Suppressor macrophage treated with lipopolysaccharide for 1 hour (primary cell): ENCODE measurements at regions not wholly inside any gene's neighbourhood (a gene's known extent, or its start where the extent isn't known, plus 50 kb on each side); places are given as distances from the start of the nearest gene placed in this dataset.
"Not testable (repeated sequence)": the region's sequence is repeated elsewhere in the genome, so short reads cannot be mapped to it uniquely, and the experiment has no call there.

Source experiments
- DNase-seq, 3 donors: peaks; one replicate each; pipeline ENCODE4 v3.0.0-alpha.2; 2020 to 2022

GRCh38 chr3:34844323-34844620 is 795.1 kb upstream of the ARPP21 start:
- no peak for DNase-seq

- no peak for DNase-seq
These were observed 788.2 kb upstream of the ARPP21 start for GRCh38 chr3:34851137-34851536.

GRCh38 chr3:34852844-34853439 is 786.4 kb upstream of the ARPP21 start:
- DNase-seq, result no peak

GRCh38 chr3:34856081-34856947 is 783.0 kb upstream of the ARPP21 start:
- DNase-seq, result peak in 1 of 3 donors; percentile 4

GRCh38 chr3:34858067-34858660 is 781.2 kb upstream of the ARPP21 start:
- no peak for DNase-seq

GRCh38 chr3:34859746-34860145 is 779.6 kb upstream of the ARPP21 start:
- DNase-seq, result no peak

- DNase-seq, result no peak
These were observed 776.9 kb upstream of the ARPP21 start for GRCh38 chr3:34862456-34862855.

GRCh38 chr3:34863485-34863884 is 775.8 kb upstream of the ARPP21 start:
- no peak for DNase-seq

GRCh38 chr3:34864011-34864410 is 775.3 kb upstream of the ARPP21 start:
- DNase-seq, result no peak

- no peak for DNase-seq
These were observed 774.0 kb upstream of the ARPP21 start for GRCh38 chr3:34865346-34865745.

GRCh38 chr3:34868935-34869334 is 770.4 kb upstream of the ARPP21 start:
- no peak for DNase-seq

- DNase-seq, result no peak
These were observed 769.6 kb upstream of the ARPP21 start for GRCh38 chr3:34869696-34870095.

- no peak for DNase-seq
These were observed 766.9 kb upstream of the ARPP21 start for GRCh38 chr3:34872406-34872805.

- DNase-seq, result no peak
These were observed 762.3 kb upstream of the ARPP21 start for GRCh38 chr3:34876997-34877396.

- no peak for DNase-seq
These were observed 760.8 kb upstream of the ARPP21 start for GRCh38 chr3:34878488-34878887.

GRCh38 chr3:34881026-34881425 is 758.3 kb upstream of the ARPP21 start:
- DNase-seq, result no peak

- DNase-seq, result no peak
These were observed 756.6 kb upstream of the ARPP21 start for GRCh38 chr3:34882764-34883163.

- no peak for DNase-seq
These were observed 755.3 kb upstream of the ARPP21 start for GRCh38 chr3:34884007-34884406.

GRCh38 chr3:34886443-34886842 is 752.9 kb upstream of the ARPP21 start:
- no peak for DNase-seq

- no peak for DNase-seq
These were observed 749.7 kb upstream of the ARPP21 start for GRCh38 chr3:34889641-34890040.

GRCh38 chr3:34890247-34890646 is 749.1 kb upstream of the ARPP21 start:
- DNase-seq, result no peak

GRCh38 chr3:34891941-34892340 is 747.4 kb upstream of the ARPP21 start:
- DNase-seq, result no peak

- DNase-seq, result no peak
These were observed 743.5 kb upstream of the ARPP21 start for GRCh38 chr3:34895841-34896240.

GRCh38 chr3:34909679-34910078 is 729.6 kb upstream of the ARPP21 start:
- DNase-seq, result not testable (repeated sequence)
